ENCODE measurements at regions not wholly inside any gene's neighbourhood (a gene's known extent, or its start where the extent isn't known, plus 50 kb on each side); places are given as distances from the start of the nearest gene placed in this dataset.

DNA sequence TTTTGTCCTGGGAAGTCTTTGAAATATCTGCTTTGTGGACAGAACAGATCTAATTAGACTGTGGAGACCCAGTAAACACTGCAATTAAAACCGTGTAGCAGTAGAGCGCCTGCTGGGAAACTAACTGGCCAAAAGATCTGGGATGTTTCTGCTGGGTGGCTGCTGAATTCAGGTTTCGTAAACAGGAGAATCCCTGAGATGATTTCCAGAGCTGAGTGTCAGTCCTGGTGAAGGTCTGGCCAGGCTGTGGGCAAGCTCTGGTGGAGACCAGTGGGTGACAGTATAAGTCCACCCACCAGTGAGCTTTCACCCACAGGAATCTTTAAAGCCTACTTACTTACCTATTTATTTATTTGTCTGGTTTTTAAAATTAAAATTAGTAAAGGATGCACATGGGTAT, 257.2 kb downstream of the IRF8 start:
- Histone ChIP-seq H3K27ac (no peak overlapping the region), H3K4me1 (ENCODE audit: control insufficient read depth in 1 of 2, low read depth in 2 of 2) (no peaks in the 10 kb centered on the region), H3K27me3 (replicated peaks; ENCODE audit: insufficient read depth) (no peaks in the 10 kb centered on the region), H3K4me3 (no peak overlapping the region), H3K36me3 (no peaks in the 10 kb centered on the region), H3K9me3 (no peaks in the 10 kb centered on the region)
- DNase-seq (ENCODE audit: low spot score) (no peak), ATAC-seq (ENCODE audit: insufficient number of reproducible peaks, low FRiP score, low read depth) (no peak)
- TF ChIP-seq, protein P1, sequence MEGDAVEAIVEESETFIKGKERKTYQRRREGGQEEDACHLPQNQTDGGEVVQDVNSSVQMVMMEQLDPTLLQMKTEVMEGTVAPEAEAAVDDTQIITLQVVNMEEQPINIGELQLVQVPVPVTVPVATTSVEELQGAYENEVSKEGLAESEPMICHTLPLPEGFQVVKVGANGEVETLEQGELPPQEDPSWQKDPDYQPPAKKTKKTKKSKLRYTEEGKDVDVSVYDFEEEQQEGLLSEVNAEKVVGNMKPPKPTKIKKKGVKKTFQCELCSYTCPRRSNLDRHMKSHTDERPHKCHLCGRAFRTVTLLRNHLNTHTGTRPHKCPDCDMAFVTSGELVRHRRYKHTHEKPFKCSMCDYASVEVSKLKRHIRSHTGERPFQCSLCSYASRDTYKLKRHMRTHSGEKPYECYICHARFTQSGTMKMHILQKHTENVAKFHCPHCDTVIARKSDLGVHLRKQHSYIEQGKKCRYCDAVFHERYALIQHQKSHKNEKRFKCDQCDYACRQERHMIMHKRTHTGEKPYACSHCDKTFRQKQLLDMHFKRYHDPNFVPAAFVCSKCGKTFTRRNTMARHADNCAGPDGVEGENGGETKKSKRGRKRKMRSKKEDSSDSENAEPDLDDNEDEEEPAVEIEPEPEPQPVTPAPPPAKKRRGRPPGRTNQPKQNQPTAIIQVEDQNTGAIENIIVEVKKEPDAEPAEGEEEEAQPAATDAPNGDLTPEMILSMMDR (IDR thresholded peaks at IDR 0.05), result no peak

- H3K9me3 ChIP-seq, result no peaks in the 10 kb centered on the region
- H3K4me3 ChIP-seq, result no peak overlapping the region
- H3K36me3 ChIP-seq, result no peaks in the 10 kb centered on the region
- H3K27ac ChIP-seq, result no peak overlapping the region
- no peaks in the 10 kb centered on the region for H3K27me3 ChIP-seq (replicated peaks; ENCODE audit: insufficient read depth)
- TF ChIP-seq, protein P1 (IDR thresholded peaks at IDR 0.05), result no peak
- ATAC-seq (ENCODE audit: insufficient number of reproducible peaks, low FRiP score, low read depth) (no peak), DNase-seq (ENCODE audit: low spot score) (no peak)
- no peaks in the 10 kb centered on the region for H3K4me1 ChIP-seq (ENCODE audit: control insufficient read depth in 1 of 2, low read depth in 2 of 2)
Measured at GRCh38 chr16:86157616-86158247, 258.8 kb downstream of the IRF8 start.

DNA sequence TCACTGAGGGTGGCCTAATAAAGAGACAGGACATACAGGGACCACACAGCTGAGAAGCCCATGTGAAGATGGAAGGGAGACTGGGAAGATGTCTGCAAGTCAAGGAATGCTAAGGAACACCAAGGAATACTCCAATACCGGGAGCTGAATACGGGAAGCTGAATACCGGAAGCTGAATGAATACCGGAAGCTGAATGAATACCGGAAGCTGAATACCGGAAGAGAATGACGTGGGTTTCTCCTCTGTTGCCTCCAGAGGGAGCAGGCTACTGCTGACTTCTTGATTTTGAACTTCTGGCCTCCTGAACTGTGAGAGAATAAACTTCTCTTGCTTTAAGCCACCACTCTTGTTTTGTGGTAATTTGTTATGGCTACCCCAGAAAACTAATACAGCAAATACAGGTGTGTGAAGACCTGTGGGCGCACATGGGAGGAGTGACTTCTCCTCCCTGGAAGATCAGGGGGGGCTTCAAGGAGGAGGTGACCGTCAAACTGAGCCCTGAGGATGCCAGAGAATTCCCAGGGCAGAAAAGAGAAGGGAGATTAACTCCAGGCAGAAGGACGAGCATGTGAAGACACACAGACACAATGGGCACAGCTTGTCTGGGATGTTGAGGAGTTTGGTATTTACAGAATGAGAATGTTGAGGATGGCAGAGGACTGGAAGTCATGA, 259.9 kb downstream of the IRF8 start:
- TF ChIP-seq, protein P1 (IDR thresholded peaks at IDR 0.05), result no peak
- Histone ChIP-seq H3K27me3 (replicated peaks; ENCODE audit: insufficient read depth) (no peaks in the 10 kb centered on the region), H3K27ac (no peak overlapping the region), H3K9me3 (no peaks in the 10 kb centered on the region), H3K4me1 (ENCODE audit: control insufficient read depth in 1 of 2, low read depth in 2 of 2) (no peaks in the 10 kb centered on the region), H3K4me3 (no peak overlapping the region), H3K36me3 (no peaks in the 10 kb centered on the region)
- no peak for DNase-seq (ENCODE audit: low spot score)
- no peak for ATAC-seq (ENCODE audit: insufficient number of reproducible peaks, low FRiP score, low read depth)

DNA sequence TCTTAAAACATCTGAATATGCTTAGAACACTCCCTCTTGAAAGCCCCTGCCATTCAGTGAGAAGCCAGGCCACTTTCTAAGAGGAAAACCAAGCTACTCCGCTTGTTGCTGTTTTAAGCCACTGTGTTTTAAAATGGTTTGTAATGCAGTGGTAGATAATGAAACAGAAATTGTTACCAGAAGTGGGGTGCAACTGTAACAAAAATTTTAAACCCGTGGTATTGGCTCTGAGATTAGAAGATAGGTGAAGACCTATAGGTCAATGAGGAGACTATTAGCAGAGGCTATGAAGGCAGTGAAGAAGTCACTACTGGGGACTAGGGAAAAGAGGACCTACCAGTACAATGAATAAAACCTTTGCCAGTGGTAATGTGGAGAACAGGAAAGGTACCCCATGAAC, 266.5 kb downstream of the IRF8 start:
- DNase-seq (ENCODE audit: low spot score), result no peak
- H3K27ac ChIP-seq, result no peak overlapping the region
- H3K4me3 ChIP-seq, result no peak overlapping the region
- no peaks in the 10 kb centered on the region for H3K27me3 ChIP-seq (replicated peaks; ENCODE audit: insufficient read depth)
- H3K36me3 ChIP-seq, result no peaks in the 10 kb centered on the region
- H3K4me1 ChIP-seq (ENCODE audit: control insufficient read depth in 1 of 2, low read depth in 2 of 2), result no peaks in the 10 kb centered on the region
- TF ChIP-seq, protein P1 (IDR thresholded peaks at IDR 0.05), result no peak
- no peak for ATAC-seq (ENCODE audit: insufficient number of reproducible peaks, low FRiP score, low read depth)
- H3K9me3 ChIP-seq, result no peaks in the 10 kb centered on the region

DNA sequence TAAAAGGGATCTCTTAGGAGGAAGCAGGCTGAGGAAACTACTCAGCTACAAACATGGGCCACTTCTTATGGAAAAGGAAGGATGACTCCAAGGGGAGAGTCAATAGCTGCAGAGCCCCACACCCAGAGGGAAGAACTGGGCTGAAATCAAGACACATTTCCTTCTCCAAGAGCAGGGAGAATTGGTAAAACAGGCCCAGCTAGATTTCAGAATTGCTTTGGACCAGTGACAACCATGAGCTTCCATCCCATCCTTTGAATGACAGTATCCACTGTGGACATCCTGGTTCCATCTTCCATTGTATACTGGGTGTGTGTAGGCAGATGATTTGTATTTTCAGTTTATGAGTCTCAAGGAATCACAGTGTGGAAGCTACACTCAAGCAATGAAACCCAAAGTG, 267.5 kb downstream of the IRF8 start:
- no peaks in the 10 kb centered on the region for H3K4me1 ChIP-seq (ENCODE audit: control insufficient read depth in 1 of 2, low read depth in 2 of 2)
- H3K27me3 ChIP-seq (replicated peaks; ENCODE audit: insufficient read depth), result no peaks in the 10 kb centered on the region
- TF ChIP-seq, protein P1 (IDR thresholded peaks at IDR 0.05), result no peak
- DNase-seq (ENCODE audit: low spot score) (no peak), ATAC-seq (ENCODE audit: insufficient number of reproducible peaks, low FRiP score, low read depth) (no peak)
- H3K4me3 ChIP-seq, result no peak overlapping the region
- no peak overlapping the region for H3K27ac ChIP-seq
- H3K9me3 ChIP-seq, result no peaks in the 10 kb centered on the region
- no peaks in the 10 kb centered on the region for H3K36me3 ChIP-seq
